Colon (tissue), 2 donors: ENCODE measurements at regions not wholly inside any gene's neighbourhood (a gene's known extent, or its start where the extent isn't known, plus 50 kb on each side); places are given as distances from the start of the nearest gene placed in this dataset.

ENCODE experiments used
- FAIRE-seq: peaks from 2 replicates; lab custom pipeline; 2012; peaks lifted over from hg19 to GRCh38; lab: Jason Lieb, UNC
- donor health status: control.
- donor health status: control.

GRCh38 chr20:11043001-11043400, 369.2 kb upstream of the JAG1 start:
- no peak for FAIRE-seq

GRCh38 chr20:11044561-11044960, 370.8 kb upstream of the JAG1 start:
- no peak for FAIRE-seq

GRCh38 chr20:11045412-11046175, 371.8 kb upstream of the JAG1 start:
- FAIRE-seq, result no peak

GRCh38 chr20:11047559-11047958, 373.8 kb upstream of the JAG1 start:
- FAIRE-seq, result no peak

GRCh38 chr20:11048739-11049138, 374.9 kb upstream of the JAG1 start:
- no peak for FAIRE-seq

GRCh38 chr20:11050350-11050749, 376.6 kb upstream of the JAG1 start:
- no peak for FAIRE-seq

- FAIRE-seq, result no peak
These were observed 377.3 kb upstream of the JAG1 start for GRCh38 chr20:11051136-11051535.

GRCh38 chr20:11053310-11053709, 379.5 kb upstream of the JAG1 start:
- no peak for FAIRE-seq

- no peak for FAIRE-seq
These were observed 380.6 kb upstream of the JAG1 start for GRCh38 chr20:11054266-11054993.

GRCh38 chr20:11056414-11056813, 382.6 kb upstream of the JAG1 start:
- no peak for FAIRE-seq

GRCh38 chr20:11057624-11058023, 383.8 kb upstream of the JAG1 start:
- FAIRE-seq, result no peak

GRCh38 chr20:11059659-11060058, 385.9 kb upstream of the JAG1 start:
- no peak for FAIRE-seq

GRCh38 chr20:11060423-11061185, 386.8 kb upstream of the JAG1 start:
- FAIRE-seq, result no peak

GRCh38 chr20:11063444-11063843, 389.6 kb upstream of the JAG1 start:
- FAIRE-seq, result no peak

GRCh38 chr20:11064946-11065345, 391.1 kb upstream of the JAG1 start:
- FAIRE-seq, result no peak

- FAIRE-seq, result no peak
These were observed 393.6 kb upstream of the JAG1 start for GRCh38 chr20:11067359-11067758.

- no peak for FAIRE-seq
These were observed 399.2 kb upstream of the JAG1 start for GRCh38 chr20:11072982-11073381.

GRCh38 chr20:11076434-11077105, 402.8 kb upstream of the JAG1 start:
- FAIRE-seq, result no peak

- no peak for FAIRE-seq
These were observed 403.4 kb upstream of the JAG1 start for GRCh38 chr20:11077226-11077625.

- no peak for FAIRE-seq
These were observed 406.2 kb upstream of the JAG1 start for GRCh38 chr20:11080010-11080409.

GRCh38 chr20:11080781-11081377, 407.1 kb upstream of the JAG1 start:
- FAIRE-seq, result no peak

GRCh38 chr20:11083841-11084240, 410.0 kb upstream of the JAG1 start:
- FAIRE-seq, result no peak
